Testis (tissue), 2 donors: ENCODE measurements at regions not wholly inside any gene's neighbourhood (a gene's known extent, or its start where the extent isn't known, plus 50 kb on each side); places are given as distances from the start of the nearest gene placed in this dataset.

Experiments
- CTCF ChIP-seq, 3 experiments: fragments of 450-650 bp in 2 of 3; fragments of 200-600 bp in 1 of 3; sonication (generic) in 1 of 3; IDR thresholded peaks; one replicate each; pipeline ENCODE4 v1.5.1; 2016 to 2019; ENCODE audit warnings: antibody characterized with exemption in 3 of 3, mild to moderate bottlenecking in 2 of 3, moderate library complexity in 1 of 3
- POLR2A ChIP-seq: fragments of 450-650 bp; IDR thresholded peaks from one replicate; pipeline ENCODE4 v1.6.1; 2017; ENCODE audit warnings: antibody characterized with exemption, mild to moderate bottlenecking, moderate library complexity

GRCh38 chr12:131622422-131622955 lies 88.4 kb upstream of the SFSWAP start:
- no peak for TF ChIP-seq CTCF (IDR thresholded peaks at IDR 0.05)
- TF ChIP-seq POLR2A, result no peak
